ENCODE measurements at regions not wholly inside any gene's neighbourhood (a gene's known extent, or its start where the extent isn't known, plus 50 kb on each side); places are given as distances from the start of the nearest gene placed in this dataset.

DNA sequence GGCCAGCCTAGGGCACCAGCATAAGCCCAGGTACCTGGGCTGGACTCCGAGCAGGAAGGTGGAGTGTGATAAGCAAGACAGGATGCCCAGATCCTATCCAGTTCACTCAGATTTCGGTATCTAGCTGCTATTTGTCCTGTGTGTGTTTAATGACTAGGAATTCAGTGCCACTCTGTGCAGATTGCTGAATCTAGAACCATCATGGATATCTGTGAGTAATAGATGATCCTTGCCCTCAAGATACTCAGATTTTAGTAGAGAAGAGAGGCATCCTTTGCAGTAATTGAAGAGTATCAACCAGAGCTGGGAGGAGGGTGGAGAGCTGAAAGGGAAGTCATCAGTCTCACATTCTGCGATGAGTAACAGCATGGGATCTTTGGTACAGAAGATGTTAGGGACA is 155.0 kb upstream of the ARID1B start:
- no peak for TF ChIP-seq CTCF (IDR thresholded peaks at IDR 0.05; ENCODE audit: unreplicated experiment)
- DNase-seq (ENCODE audit: low spot score in 2 of 2, unreplicated experiment in 2 of 2) = no peak
- Mint-ChIP-seq H3K9me3 (no peaks in the 10 kb centered on the region), H3K4me3 (no peak overlapping the region), H3K36me3 (no peaks in the 10 kb centered on the region), H3K27me3 (ENCODE audit: low read depth) (peaks cover 7% of the 10 kb centered on the region), H3K4me1 (peaks cover 17% of the 10 kb centered on the region), H3K27ac (no peak overlapping the region)

- Mint-ChIP-seq H3K9me3 (peaks cover under 1% of the 10 kb centered on the region), H3K4me3 (no peak overlapping the region), H3K4me1 (peaks cover 23% of the 10 kb centered on the region), H3K36me3 (no peaks in the 10 kb centered on the region), H3K27me3 (ENCODE audit: low read depth) (peaks cover 7% of the 10 kb centered on the region), H3K27ac (no peak overlapping the region)
- no peak for TF ChIP-seq CTCF (IDR thresholded peaks at IDR 0.05; ENCODE audit: unreplicated experiment)
- no peak for DNase-seq (ENCODE audit: low spot score in 2 of 2, unreplicated experiment in 2 of 2)
Measured at GRCh38 chr6:156620331-156620730, 156.8 kb upstream of the ARID1B start.

GRCh38 chr6:156618600-156619205 is 158.5 kb upstream of the ARID1B start:
- no peak overlapping the region for H3K27ac Mint-ChIP-seq

DNA sequence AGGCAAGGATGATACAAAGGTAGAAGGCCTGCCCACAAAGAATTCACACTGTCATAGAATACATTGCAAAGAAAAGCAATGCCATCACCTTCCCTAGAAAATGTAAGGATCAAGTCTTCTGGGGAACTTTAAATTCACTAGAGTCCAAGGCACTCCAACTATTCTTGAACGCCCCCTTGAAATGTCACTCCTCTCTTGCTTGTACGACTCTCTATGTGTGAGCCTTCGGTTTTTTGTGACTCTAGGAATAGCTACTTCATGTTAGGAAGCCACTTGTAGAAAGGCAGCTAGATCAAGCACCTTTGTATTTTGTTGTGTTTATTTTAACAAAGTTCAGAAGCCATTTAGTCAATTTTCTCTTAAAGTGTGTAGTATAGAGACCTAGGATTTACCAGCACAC is 159.2 kb upstream of the ARID1B start:
- no peak for TF ChIP-seq CTCF (IDR thresholded peaks at IDR 0.05; ENCODE audit: unreplicated experiment)
- no peaks in the 10 kb centered on the region for H3K36me3 Mint-ChIP-seq
- H3K27ac Mint-ChIP-seq = peak overlapping the region; percentile 27
- no peak for DNase-seq (ENCODE audit: low spot score in 2 of 2, unreplicated experiment in 2 of 2)
- peaks cover 15% of the 10 kb centered on the region for H3K9me3 Mint-ChIP-seq
- H3K4me3 Mint-ChIP-seq = no peak overlapping the region
- H3K4me1 Mint-ChIP-seq = peaks cover 23% of the 10 kb centered on the region
- H3K27me3 Mint-ChIP-seq (ENCODE audit: low read depth) = peaks cover 7% of the 10 kb centered on the region

More at GRCh38 chr6:156618600-156619205, 158.5 kb upstream of the ARID1B start:
- Mint-ChIP-seq H3K4me3 (no peak overlapping the region), H3K27me3 (ENCODE audit: low read depth) (peaks cover 7% of the 10 kb centered on the region), H3K4me1 (peaks cover 23% of the 10 kb centered on the region), H3K36me3 (no peaks in the 10 kb centered on the region), H3K9me3 (peaks cover 14% of the 10 kb centered on the region)
- no peak for DNase-seq (ENCODE audit: low spot score in 2 of 2, unreplicated experiment in 2 of 2)
- no peak for TF ChIP-seq CTCF (IDR thresholded peaks at IDR 0.05; ENCODE audit: unreplicated experiment)

GRCh38 chr6:156617376-156617775 is 159.8 kb upstream of the ARID1B start:
- Mint-ChIP-seq H3K4me3 (no peak overlapping the region), H3K27ac (peak overlapping the region; percentile 87), H3K4me1 (peaks cover 23% of the 10 kb centered on the region), H3K36me3 (no peaks in the 10 kb centered on the region), H3K27me3 (ENCODE audit: low read depth) (peaks cover 4% of the 10 kb centered on the region), H3K9me3 (peaks cover 21% of the 10 kb centered on the region)
- no peak for TF ChIP-seq CTCF (IDR thresholded peaks at IDR 0.05; ENCODE audit: unreplicated experiment)
- no peak for DNase-seq (ENCODE audit: low spot score in 2 of 2, unreplicated experiment in 2 of 2)

GRCh38 chr6:156616495-156616894 is 160.7 kb upstream of the ARID1B start:
- H3K9me3 Mint-ChIP-seq = peaks cover 28% of the 10 kb centered on the region
- DNase-seq (ENCODE audit: low spot score in 2 of 2, unreplicated experiment in 2 of 2) = no peak
- H3K36me3 Mint-ChIP-seq = no peaks in the 10 kb centered on the region
- TF ChIP-seq CTCF (IDR thresholded peaks at IDR 0.05; ENCODE audit: unreplicated experiment) = no peak
- no peak overlapping the region for H3K4me3 Mint-ChIP-seq
- H3K27ac Mint-ChIP-seq = no peak overlapping the region
- H3K27me3 Mint-ChIP-seq (ENCODE audit: low read depth) = no peaks in the 10 kb centered on the region
- H3K4me1 Mint-ChIP-seq = peaks cover 23% of the 10 kb centered on the region

Data from mesothelial cell of epicardium (in vitro differentiated cells).